NCI-H2081 (cell line): ENCODE measurements at regions not wholly inside any gene's neighbourhood (a gene's known extent, or its start where the extent isn't known, plus 50 kb on each side); places are given as distances from the start of the nearest gene placed in this dataset.
"Not testable (repeated sequence)": the region's sequence is repeated elsewhere in the genome, so short reads cannot be mapped to it uniquely, and the experiment has no call there.

Experiments used
- DNase-seq, 2 experiments: peaks; one replicate each; lab custom pipeline; 2025; lab: John Stamatoyannopoulos, UW

GRCh38 chr14:105888784-105889665 is 362.6 kb downstream of the TMEM121 start:
- DNase-seq = no peak

DNA sequence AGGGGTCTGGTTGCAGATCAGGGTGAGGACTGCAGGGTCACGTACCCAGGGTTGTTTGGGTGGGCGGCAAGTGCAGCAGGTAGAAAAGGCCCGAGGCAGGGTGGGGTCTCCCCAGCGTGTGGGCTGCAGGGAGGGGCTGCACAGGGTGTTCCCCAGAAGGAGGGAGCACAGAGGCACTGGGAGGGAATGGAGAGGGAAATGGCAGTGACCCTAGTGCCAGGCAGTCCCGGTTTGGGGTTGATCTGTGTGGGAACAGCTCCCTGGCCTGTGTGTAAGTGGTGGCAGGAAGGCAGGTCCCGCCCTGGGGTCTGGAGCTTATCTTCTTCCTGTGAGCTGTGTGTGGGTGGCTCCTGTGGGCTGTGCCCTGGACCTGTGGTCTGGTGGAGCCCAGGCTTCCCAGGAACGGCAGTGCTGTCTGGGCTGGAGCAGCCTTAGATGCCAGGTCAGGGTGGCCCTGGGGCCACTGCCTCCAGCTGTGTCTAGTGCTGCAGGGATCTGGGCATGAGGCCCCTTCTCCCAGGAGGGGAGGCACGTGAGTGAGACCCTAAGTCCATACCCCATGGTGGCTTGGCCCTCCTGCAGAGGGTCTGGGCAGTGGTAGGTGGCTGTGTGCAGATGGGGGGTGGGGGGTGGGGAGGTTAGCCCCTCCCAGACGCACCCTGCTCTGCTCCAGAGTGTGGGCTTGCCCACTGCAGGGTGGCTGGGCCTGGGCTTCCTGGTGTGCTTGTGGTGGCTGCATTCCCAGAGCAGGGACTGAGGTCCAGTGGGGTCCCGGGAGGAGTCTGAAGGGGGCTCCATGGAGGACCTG is 363.5 kb downstream of the TMEM121 start:
- no peak for DNase-seq

DNA sequence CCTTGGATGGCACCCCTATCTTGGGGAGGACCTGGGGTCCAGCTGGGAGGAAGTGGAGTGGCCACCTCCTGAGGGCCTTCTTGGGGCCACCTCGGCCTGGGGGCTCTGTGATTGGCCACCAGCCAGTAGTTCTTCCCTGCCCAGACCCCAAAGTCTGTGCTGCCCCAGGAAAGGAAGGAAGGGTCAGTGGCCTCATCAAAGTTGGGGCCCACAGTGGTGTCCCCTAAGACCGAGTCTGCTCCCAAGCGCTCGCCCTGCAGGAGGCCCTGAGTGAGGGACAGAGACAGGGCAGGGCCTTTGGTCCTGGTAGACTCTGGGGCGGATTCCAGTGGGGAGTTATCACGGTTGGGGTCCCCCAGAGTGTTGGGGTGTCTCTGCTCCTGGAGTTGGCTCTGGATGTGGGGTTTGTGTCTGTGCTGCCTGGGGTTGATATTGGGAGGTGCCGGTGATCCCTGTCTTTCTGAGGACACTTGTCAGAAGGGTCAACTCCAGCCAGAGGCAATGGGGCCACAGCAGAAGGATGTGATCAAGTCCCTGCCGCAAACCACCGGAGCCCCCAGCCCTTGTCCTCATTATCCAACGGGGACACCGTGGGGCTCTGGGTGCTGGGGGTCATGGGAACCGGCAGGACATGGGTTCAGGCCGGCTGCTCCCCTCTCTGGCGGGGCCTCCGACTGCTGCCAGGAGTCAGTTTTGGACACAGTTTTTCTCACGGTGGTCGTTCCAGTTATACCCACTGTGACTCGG is 364.3 kb downstream of the TMEM121 start:
- DNase-seq = no peak

DNA sequence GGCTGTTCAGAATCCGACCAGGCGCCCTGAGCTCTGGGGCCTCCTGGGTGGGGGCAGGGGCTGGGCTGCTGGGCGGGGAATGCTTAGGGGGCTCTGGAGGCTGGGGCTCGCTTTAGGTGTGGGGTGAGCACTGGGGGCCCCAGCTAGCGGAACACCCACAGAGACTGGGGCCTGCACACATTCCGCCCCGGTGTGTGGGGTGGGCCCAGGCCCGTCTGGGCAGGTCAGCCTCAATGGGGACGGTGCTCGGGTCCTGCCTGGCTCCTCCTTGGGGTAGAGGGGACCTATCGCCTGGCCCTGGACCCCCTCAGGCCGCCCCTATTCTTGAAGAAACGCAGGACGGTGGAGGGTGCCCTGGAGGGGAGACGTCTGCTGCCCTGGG is 364.8 kb downstream of the TMEM121 start:
- DNase-seq = no peak

- DNase-seq = no peak
These were observed 365.5 kb downstream of the TMEM121 start for GRCh38 chr14:105891631-105892452.

GRCh38 chr14:105892453-105893441 is 366.4 kb downstream of the TMEM121 start:
- DNase-seq = not testable (repeated sequence)

DNA sequence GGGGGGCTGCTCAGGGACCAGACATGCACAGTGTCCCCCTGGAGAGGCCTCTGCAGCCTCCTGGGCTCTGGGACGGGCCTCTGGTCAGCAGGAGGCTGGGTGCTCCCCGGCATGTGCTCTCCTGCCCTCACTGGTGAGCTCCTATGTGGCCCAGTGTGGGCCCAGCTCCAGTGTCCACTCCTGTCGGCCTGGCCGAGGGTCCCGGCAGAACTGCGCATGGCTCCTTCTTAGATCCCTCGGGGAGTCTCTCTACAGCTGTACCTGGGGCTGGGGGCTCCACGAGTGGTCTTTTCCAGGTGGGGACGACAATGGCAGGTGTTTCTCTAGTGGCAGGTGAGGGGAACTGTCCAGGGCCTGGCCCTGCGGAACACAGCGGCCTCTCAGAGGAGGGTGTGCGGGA is 367.3 kb downstream of the TMEM121 start:
- DNase-seq = not testable (repeated sequence)

GRCh38 chr14:105894125-105894977 is 368.0 kb downstream of the TMEM121 start:
- no peak for DNase-seq

DNA sequence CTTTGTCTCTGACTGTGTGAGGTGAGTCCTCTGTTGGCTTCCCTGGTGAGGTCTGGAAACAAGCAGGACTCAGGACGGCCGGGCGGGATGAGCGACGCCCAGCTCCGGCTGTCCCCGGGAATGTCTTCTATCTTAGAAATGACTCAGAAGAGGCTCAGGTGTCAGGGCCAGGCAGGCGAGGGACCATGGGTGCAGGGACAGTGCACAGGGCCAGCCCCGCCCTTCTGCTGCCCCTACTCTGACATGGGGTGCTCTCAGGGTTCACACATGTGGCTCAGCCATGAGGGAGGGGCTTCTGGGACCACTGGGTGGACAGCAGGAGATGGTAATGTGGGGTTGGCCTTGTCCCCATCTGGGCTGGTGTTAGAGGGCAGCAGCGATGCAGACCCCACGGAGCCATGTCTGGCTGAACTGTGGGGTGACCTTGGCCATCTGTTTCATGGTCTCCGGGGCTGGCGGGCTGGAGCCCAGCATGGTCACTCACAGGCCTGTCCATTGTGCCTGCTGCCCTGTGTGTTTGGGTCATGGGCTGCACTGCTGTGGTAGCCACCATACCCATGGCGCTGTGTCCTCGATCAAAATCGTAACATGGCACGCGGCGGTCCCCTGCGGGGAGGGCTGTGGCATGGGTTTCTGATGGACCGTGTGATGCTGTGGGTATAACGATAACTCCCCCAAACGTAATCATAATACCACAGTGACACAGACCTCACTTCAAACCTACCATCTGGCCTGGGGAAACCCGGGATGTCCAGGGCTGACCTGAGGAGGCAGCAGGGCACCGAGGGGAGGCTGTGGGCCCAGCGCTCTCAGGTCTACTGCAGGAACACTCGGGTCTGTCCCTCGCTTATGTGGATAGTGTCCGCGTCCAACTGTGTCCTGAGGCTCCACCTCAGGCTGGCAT is 368.8 kb downstream of the TMEM121 start:
- no peak for DNase-seq

DNA sequence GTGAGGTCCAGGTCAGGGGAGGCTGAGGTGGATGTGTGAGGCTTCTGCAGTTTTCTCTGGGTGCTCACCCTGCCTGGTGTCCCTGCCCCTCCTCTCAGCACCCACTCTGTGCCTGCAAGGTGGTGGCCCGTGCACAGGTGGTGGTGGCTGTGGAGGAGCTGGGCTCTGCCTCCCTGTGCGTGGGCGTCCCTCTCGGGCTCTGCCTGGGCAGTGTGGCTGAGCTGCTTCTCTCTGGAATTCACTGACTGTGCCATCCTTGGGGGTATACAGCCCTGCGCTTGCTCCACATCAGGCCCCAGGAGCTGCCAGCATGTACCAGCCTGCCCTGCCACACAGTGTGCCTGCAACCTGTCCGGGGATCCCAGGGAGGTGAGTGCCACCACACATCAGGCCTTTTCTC is 369.8 kb downstream of the TMEM121 start:
- DNase-seq = not testable (repeated sequence)

- DNase-seq = not testable (repeated sequence)
These were observed 370.8 kb downstream of the TMEM121 start for GRCh38 chr14:105896961-105897724.

DNA sequence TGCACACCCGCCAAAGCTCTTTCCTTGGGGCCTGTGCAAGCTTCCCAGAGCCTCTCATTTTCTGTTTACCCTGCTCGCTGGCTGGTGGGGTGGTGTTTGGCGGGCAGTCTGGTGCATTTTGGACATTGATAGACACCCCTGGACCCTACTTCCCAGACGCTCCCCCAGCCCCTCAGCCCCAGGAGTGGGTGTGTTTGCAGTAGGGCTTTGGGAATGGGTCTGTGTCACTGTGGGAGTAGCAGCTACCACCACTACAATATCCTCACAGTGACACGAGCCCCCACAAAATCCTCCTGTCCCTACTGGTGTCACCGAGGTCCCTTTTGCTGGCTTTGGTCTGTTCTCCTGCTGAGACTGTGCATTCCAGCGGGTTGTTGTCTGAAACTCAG is 371.3 kb downstream of the TMEM121 start:
- no peak for DNase-seq

DNA sequence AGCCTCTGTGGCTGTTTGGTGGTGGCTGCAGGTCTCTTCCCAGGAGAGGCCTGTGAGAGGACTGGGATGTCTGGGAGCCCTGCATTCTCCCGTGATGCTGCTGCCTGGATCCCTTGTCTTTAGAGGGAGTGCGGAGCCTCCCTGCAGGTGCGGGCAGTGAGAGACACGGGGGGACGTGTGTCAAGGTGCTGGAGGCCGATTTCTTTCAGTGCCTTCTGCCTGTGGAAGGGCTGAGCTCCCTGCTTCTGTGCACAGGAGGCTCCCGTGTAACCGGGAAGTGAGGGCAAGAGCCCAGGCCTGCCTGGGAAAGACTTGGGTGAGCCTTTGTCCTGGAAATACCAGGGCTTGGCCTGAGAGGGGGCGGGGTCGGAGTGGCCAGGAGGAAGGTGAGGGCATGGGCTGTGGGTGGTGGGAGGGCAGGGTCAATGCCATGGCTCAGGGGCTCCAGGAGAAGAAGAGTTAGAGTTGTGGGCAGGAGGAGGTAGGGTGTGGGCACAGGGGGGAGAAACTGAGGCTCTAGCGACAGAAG is 372.2 kb downstream of the TMEM121 start:
- DNase-seq = no peak

DNA sequence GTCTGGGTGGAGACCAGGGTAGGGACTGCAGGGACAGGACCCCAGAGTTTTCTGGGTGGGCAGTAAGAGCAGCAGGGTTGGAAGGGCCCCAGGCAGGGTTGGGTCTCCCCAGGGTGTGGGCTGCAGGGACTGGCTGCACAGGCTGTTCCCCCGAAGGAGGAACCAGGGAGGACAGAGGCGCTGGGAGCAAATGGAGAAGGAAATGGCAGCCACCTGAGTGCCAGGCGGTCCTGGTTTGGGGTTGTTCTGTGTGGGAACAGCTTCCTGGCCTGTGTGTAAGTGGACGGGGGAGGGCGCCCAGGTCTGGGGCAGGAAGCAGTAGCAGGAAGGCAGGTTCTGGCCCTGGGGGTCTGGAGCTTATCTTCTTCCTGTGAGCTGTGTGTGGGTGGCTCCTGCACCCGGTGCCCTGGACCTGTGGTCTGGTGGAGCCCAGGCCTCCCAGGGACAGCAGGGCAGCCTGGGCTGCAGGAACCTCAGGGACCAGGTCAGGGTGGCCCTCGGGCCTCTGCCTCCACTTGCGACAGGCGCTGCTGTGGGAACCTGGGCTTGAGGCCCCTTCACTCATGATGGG is 372.8 kb downstream of the TMEM121 start:
- DNase-seq = no peak

GRCh38 chr14:105899657-105900397 is 373.4 kb downstream of the TMEM121 start:
- no peak for DNase-seq
